ENCODE measurements at regions not wholly inside any gene's neighbourhood (a gene's known extent, or its start where the extent isn't known, plus 50 kb on each side); places are given as distances from the start of the nearest gene placed in this dataset.

DNA sequence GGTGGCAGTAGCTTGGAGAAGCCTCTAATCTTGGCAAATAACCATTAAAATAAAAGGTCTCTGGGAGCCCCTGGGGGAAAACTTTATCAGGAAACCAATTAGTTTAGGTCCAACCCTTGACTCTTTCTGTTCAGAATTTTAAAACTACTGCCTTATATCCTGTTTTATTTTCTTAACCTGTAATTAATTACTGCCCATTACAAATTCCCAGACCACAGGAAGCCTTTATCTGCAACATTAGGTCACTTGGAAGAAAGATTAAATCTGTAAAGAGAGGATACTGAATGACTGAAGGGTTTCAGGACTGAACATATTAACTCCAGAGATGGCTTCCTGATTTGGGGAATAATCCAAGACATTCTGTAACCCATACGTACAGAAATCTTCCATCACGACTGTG lies 320.5 kb upstream of the SORCS1 start:
- POLR2A ChIA-PET, result no interaction called here

GRCh38 chr10:107481881-107482280 lies 317.4 kb upstream of the SORCS1 start:
- no peaks in the 10 kb centered on the region for H3K9me3 ChIP-seq (ENCODE audit: control insufficient read depth, insufficient read depth, low read depth, low read length)
- H3K27ac ChIP-seq (ENCODE audit: extremely low read depth, low read depth, low read length), result no peak overlapping the region
- no peak for TF ChIP-seq ZNF513 (tag by site-specific recombination; IDR thresholded peaks at IDR 0.05)
- H3K4me1 ChIP-seq (ENCODE audit: control insufficient read depth, insufficient read depth, low read length), result no peaks in the 10 kb centered on the region
- CTCF ChIA-PET, result interaction anchor here (0.5 to 1.1 kb wide), 2 partner anchors 27 to 393 kb away, joined by 3 read pairs; no protein-coding TSS in a partner anchor
- no peak overlapping the region for H3K4me3 ChIP-seq (ENCODE audit: low read depth, low read length)
- no peaks in the 10 kb centered on the region for H3K36me3 ChIP-seq (ENCODE audit: control insufficient read depth in 2 of 2, insufficient read depth in 1 of 2, low read length in 2 of 2)
- POLR2A ChIA-PET, result no interaction called here

More for the DNA sequence above, 320.5 kb upstream of the SORCS1 start:
- H3K9me3 ChIP-seq (ENCODE audit: control insufficient read depth, insufficient read depth, low read depth, low read length), result no peaks in the 10 kb centered on the region
- no peak overlapping the region for H3K4me3 ChIP-seq (ENCODE audit: low read depth, low read length)
- CTCF ChIA-PET, result no interaction called here
- TF ChIP-seq, protein P1, sequence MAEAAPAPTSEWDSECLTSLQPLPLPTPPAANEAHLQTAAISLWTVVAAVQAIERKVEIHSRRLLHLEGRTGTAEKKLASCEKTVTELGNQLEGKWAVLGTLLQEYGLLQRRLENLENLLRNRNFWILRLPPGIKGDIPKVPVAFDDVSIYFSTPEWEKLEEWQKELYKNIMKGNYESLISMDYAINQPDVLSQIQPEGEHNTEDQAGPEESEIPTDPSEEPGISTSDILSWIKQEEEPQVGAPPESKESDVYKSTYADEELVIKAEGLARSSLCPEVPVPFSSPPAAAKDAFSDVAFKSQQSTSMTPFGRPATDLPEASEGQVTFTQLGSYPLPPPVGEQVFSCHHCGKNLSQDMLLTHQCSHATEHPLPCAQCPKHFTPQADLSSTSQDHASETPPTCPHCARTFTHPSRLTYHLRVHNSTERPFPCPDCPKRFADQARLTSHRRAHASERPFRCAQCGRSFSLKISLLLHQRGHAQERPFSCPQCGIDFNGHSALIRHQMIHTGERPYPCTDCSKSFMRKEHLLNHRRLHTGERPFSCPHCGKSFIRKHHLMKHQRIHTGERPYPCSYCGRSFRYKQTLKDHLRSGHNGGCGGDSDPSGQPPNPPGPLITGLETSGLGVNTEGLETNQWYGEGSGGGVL (tag by site-specific recombination; IDR thresholded peaks at IDR 0.05), result no peak
- no peak for TF ChIP-seq ZNF791 (tag by site-specific recombination; IDR thresholded peaks at IDR 0.05)
- TF ChIP-seq, protein P2, sequence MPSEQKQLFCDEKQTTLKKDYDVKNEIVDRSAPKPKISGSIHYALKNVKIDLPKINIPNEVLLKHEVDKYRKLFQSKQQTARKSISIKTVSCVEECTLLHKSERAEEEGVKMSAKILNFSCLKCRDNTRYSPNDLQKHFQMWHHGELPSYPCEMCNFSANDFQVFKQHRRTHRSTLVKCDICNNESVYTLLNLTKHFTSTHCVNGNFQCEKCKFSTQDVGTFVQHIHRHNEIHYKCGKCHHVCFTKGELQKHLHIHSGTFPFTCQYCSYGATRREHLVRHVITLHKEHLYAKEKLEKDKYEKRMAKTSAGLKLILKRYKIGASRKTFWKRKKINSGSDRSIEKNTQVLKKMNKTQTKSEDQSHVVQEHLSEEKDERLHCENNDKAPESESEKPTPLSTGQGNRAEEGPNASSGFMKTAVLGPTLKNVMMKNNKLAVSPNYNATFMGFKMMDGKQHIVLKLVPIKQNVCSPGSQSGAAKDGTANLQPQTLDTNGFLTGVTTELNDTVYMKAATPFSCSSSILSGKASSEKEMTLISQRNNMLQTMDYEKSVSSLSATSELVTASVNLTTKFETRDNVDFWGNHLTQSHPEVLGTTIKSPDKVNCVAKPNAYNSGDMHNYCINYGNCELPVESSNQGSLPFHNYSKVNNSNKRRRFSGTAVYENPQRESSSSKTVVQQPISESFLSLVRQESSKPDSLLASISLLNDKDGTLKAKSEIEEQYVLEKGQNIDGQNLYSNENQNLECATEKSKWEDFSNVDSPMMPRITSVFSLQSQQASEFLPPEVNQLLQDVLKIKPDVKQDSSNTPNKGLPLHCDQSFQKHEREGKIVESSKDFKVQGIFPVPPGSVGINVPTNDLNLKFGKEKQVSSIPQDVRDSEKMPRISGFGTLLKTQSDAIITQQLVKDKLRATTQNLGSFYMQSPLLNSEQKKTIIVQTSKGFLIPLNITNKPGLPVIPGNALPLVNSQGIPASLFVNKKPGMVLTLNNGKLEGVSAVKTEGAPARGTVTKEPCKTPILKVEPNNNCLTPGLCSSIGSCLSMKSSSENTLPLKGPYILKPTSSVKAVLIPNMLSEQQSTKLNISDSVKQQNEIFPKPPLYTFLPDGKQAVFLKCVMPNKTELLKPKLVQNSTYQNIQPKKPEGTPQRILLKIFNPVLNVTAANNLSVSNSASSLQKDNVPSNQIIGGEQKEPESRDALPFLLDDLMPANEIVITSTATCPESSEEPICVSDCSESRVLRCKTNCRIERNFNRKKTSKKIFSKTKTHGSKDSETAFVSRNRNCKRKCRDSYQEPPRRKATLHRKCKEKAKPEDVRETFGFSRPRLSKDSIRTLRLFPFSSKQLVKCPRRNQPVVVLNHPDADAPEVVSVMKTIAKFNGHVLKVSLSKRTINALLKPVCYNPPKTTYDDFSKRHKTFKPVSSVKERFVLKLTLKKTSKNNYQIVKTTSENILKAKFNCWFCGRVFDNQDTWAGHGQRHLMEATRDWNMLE (tag by site-specific recombination; conservative IDR thresholded peaks at IDR 0.05; ENCODE audit: low read depth), result no peak
- TF ChIP-seq ZNF660 (tag by site-specific recombination; IDR thresholded peaks at IDR 0.05), result no peak
- no peak for TF ChIP-seq ZNF112 (tag by site-specific recombination; IDR thresholded peaks at IDR 0.05)
- no peak for TF ChIP-seq SP7 (tag by site-specific recombination; IDR thresholded peaks at IDR 0.05)
- TF ChIP-seq, protein P3, sequence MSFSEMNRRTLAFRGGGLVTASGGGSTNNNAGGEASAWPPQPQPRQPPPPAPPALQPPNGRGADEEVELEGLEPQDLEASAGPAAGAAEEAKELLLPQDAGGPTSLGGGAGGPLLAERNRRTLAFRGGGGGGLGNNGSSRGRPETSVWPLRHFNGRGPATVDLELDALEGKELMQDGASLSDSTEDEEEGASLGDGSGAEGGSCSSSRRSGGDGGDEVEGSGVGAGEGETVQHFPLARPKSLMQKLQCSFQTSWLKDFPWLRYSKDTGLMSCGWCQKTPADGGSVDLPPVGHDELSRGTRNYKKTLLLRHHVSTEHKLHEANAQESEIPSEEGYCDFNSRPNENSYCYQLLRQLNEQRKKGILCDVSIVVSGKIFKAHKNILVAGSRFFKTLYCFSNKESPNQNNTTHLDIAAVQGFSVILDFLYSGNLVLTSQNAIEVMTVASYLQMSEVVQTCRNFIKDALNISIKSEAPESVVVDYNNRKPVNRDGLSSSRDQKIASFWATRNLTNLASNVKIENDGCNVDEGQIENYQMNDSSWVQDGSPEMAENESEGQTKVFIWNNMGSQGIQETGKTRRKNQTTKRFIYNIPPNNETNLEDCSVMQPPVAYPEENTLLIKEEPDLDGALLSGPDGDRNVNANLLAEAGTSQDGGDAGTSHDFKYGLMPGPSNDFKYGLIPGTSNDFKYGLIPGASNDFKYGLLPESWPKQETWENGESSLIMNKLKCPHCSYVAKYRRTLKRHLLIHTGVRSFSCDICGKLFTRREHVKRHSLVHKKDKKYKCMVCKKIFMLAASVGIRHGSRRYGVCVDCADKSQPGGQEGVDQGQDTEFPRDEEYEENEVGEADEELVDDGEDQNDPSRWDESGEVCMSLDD (tag by site-specific recombination; IDR thresholded peaks at IDR 0.05), result no peak
- TF ChIP-seq, protein P4, sequence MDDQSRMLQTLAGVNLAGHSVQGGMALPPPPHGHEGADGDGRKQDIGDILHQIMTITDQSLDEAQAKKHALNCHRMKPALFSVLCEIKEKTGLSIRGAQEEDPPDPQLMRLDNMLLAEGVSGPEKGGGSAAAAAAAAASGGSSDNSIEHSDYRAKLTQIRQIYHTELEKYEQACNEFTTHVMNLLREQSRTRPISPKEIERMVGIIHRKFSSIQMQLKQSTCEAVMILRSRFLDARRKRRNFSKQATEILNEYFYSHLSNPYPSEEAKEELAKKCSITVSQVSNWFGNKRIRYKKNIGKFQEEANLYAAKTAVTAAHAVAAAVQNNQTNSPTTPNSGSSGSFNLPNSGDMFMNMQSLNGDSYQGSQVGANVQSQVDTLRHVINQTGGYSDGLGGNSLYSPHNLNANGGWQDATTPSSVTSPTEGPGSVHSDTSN (CRISPR knock-in tag; IDR thresholded peaks at IDR 0.05), result no peak
- no peak for TF ChIP-seq ZNF211 (tag by site-specific recombination; IDR thresholded peaks at IDR 0.05; ENCODE audit: low read depth)
- TF ChIP-seq ZXDB (tag by site-specific recombination; IDR thresholded peaks at IDR 0.05), result no peak
- no peaks in the 10 kb centered on the region for H3K36me3 ChIP-seq (ENCODE audit: control insufficient read depth in 2 of 2, insufficient read depth in 1 of 2, low read length in 2 of 2)
- no peak overlapping the region for H3K27ac ChIP-seq (ENCODE audit: extremely low read depth, low read depth, low read length)
- H3K4me1 ChIP-seq (ENCODE audit: control insufficient read depth, insufficient read depth, low read length), result no peaks in the 10 kb centered on the region
